BLaER1 treated with 17β-estradiol and CSF1 and Interleukin-3, amounts not matched to agents 10 nM and 100 nM (cell line): ENCODE measurements at regions not wholly inside any gene's neighbourhood (a gene's known extent, or its start where the extent isn't known, plus 50 kb on each side); places are given as distances from the start of the nearest gene placed in this dataset.
A peak's percentile ranks its signal among the peaks of the same experiment; 100 is the strongest.

Source experiments
- H3K27ac ChIP-seq, 11 experiments: shearing (Covaris generic); formaldehyde crosslinking; 2 replicates each; pipeline ENCODE4 v1.8.1; 2022
- H3K27me3 ChIP-seq, 11 experiments: shearing (Covaris generic); formaldehyde crosslinking; 2 replicates each; pipeline ENCODE4 v1.8.1; 2022
- H3K36me3 ChIP-seq, 11 experiments: shearing (Covaris generic); formaldehyde crosslinking; 2 replicates each; pipeline ENCODE4 v1.8.1; 2022
- H3K4me1 ChIP-seq, 10 experiments: shearing (Covaris generic); formaldehyde crosslinking; 2 replicates each; pipeline ENCODE4 v1.8.1; 2022
- H3K4me2 ChIP-seq, 11 experiments: shearing (Covaris generic); formaldehyde crosslinking; 2 replicates each; pipeline ENCODE4 v1.8.1; 2022
- H3K4me3 ChIP-seq, 10 experiments: shearing (Covaris generic); formaldehyde crosslinking; 2 replicates each; pipeline ENCODE4 v1.8.1; 2022
- H3K9ac ChIP-seq, 11 experiments: shearing (Covaris generic); formaldehyde crosslinking; 2 replicates each; pipeline ENCODE4 v1.8.1; 2022
- H3K9me3 ChIP-seq, 11 experiments: shearing (Covaris generic); formaldehyde crosslinking; replicated peaks in 1 of 11; 2 replicates each; pipeline ENCODE4 v1.8.1; 2022
- H4K20me1 ChIP-seq, 11 experiments: shearing (Covaris generic); formaldehyde crosslinking; 2 replicates each; pipeline ENCODE4 v1.8.1; 2022
- Cebpa-rat ChIP-seq, 11 experiments: shearing (Covaris generic); IDR thresholded peaks; 2 replicates each; pipeline ENCODE4 v1.8.1; 2022

GRCh38 chr2:215522237-215522636 is 86.4 kb upstream of the FN1 start:
- Histone ChIP-seq H3K9ac (no peak overlapping the region), H3K4me2 (no peak overlapping the region), H3K4me1 (no peaks in the 10 kb centered on the region), H3K36me3 (no peaks in the 10 kb centered on the region), H3K27me3 (no peaks in the 10 kb centered on the region), H3K4me3 (no peak overlapping the region), H3K9me3 (no peaks in the 10 kb centered on the region), H3K27ac (no peak overlapping the region), H4K20me1 (no peaks in the 10 kb centered on the region)
- no peak for TF ChIP-seq Cebpa-rat (IDR thresholded peaks at IDR 0.05)

GRCh38 chr2:215521031-215521430 is 85.2 kb upstream of the FN1 start:
- Histone ChIP-seq H3K4me3 (no peak overlapping the region), H3K9ac (no peak overlapping the region), H3K9me3 (no peaks in the 10 kb centered on the region)

DNA sequence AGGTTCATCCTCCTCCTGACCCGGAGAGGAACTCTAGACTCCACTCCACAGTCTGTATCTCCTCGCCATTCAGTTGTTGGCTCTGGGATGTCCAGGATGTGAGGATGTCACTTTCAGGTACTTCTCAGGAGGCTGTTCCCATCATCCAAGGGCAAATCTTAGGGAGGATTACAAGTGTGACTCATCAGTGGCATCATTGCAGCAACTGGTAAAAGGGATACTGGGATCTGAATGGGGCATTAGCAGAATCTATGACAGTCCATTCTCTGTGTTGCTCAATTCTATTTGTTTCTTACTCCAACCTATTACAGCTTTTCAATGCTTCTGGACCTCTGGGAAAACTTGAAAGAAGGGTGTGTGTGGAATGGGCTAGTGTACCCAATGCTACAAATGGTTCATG is 81.5 kb upstream of the FN1 start:
- Histone ChIP-seq H3K36me3 (no peaks in the 10 kb centered on the region), H3K4me2 (no peak overlapping the region), H3K4me3 (no peak overlapping the region), H3K27me3 (no peaks in the 10 kb centered on the region), H3K9me3 (no peaks in the 10 kb centered on the region), H3K27ac (no peak overlapping the region), H4K20me1 (no peaks in the 10 kb centered on the region), H3K4me1 (no peaks in the 10 kb centered on the region), H3K9ac (no peak overlapping the region)
- TF ChIP-seq Cebpa-rat (IDR thresholded peaks at IDR 0.05) = no peak

More at GRCh38 chr2:215521031-215521430, 85.2 kb upstream of the FN1 start:
- no peaks in the 10 kb centered on the region for H3K36me3 ChIP-seq
- no peak overlapping the region for H3K27ac ChIP-seq
- H3K4me2 ChIP-seq = 0 out of 22 replicates have a peak overlapping the region, but pooled peaks of 1 of the 11 experiments have one; percentile 11
- H3K4me1 ChIP-seq = no peaks in the 10 kb centered on the region
- H3K27me3 ChIP-seq = no peaks in the 10 kb centered on the region
- TF ChIP-seq Cebpa-rat (IDR thresholded peaks at IDR 0.05) = no peak
- H4K20me1 ChIP-seq = no peaks in the 10 kb centered on the region

- no peak overlapping the region for H3K9ac ChIP-seq
- no peaks in the 10 kb centered on the region for H3K9me3 ChIP-seq
- H4K20me1 ChIP-seq = no peaks in the 10 kb centered on the region
- no peaks in the 10 kb centered on the region for H3K36me3 ChIP-seq
- H3K27me3 ChIP-seq = no peaks in the 10 kb centered on the region
- H3K27ac ChIP-seq = no peak overlapping the region
- H3K4me2 ChIP-seq = no peak overlapping the region
- no peak overlapping the region for H3K4me3 ChIP-seq
- no peaks in the 10 kb centered on the region for H3K4me1 ChIP-seq
- TF ChIP-seq Cebpa-rat (IDR thresholded peaks at IDR 0.05) = no peak
Measured at GRCh38 chr2:215514516-215514915, 78.6 kb upstream of the FN1 start.

- no peak overlapping the region for H3K4me2 ChIP-seq
Measured at GRCh38 chr2:215511454-215512346, 75.8 kb upstream of the FN1 start.

DNA sequence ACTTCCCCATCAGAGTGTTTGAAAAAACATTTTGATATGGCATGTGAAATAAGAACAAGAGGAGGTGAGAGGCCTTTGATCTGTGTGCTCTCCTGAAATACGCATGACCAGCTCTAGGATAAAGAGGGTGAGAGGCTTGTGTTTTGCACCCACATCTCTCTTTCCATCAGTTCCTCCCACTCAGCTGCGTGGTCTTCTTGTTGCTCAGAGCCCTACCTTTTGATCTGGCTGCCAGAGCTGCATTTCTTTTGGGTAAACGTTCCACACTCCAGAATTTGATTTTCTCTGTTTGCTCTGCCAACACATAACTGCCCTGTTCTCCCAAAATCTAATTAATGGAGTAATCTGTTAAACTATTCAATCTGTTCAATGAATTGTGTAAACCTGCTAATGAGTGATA is 72.0 kb upstream of the FN1 start:
- no peaks in the 10 kb centered on the region for H3K36me3 ChIP-seq
- H3K27ac ChIP-seq = peak overlapping the region in 2 of 11 experiments; percentile 18 to 30; a peak in 2 of 22 replicates
- peaks cover 0 to 25% (median 12%) of the 10 kb centered on the region in 10 experiments; a peak in 12 of 20 replicates for H3K4me1 ChIP-seq
- H3K9ac ChIP-seq = no peak overlapping the region
- H3K9me3 ChIP-seq = no peaks in the 10 kb centered on the region
- H3K4me2 ChIP-seq = peak overlapping the region in 8 of 11 experiments; percentile 0 to 55 (median 38); a peak in 11 of 22 replicates
- no peak for TF ChIP-seq Cebpa-rat (IDR thresholded peaks at IDR 0.05)
- H4K20me1 ChIP-seq = no peaks in the 10 kb centered on the region
- no peaks in the 10 kb centered on the region for H3K27me3 ChIP-seq
- no peak overlapping the region for H3K4me3 ChIP-seq

More at GRCh38 chr2:215511454-215512346, 75.8 kb upstream of the FN1 start:
- Histone ChIP-seq H3K27ac (no peak overlapping the region), H3K36me3 (no peaks in the 10 kb centered on the region), H3K4me3 (no peak overlapping the region), H3K9me3 (no peaks in the 10 kb centered on the region), H3K27me3 (no peaks in the 10 kb centered on the region), H3K9ac (no peak overlapping the region), H4K20me1 (no peaks in the 10 kb centered on the region), H3K4me1 (peaks cover 0 to 18% (median 11%) of the 10 kb centered on the region in 10 experiments; a peak in 12 of 20 replicates)
- no peak for TF ChIP-seq Cebpa-rat (IDR thresholded peaks at IDR 0.05)

GRCh38 chr2:215507136-215507535 is 71.3 kb upstream of the FN1 start:
- H3K27ac ChIP-seq = peak overlapping the region in 2 of 11 experiments; percentile 18 to 30; a peak in 2 of 22 replicates
- H3K4me3 ChIP-seq = no peak overlapping the region
- no peak for TF ChIP-seq Cebpa-rat (IDR thresholded peaks at IDR 0.05)
- H3K27me3 ChIP-seq = no peaks in the 10 kb centered on the region
- H3K36me3 ChIP-seq = no peaks in the 10 kb centered on the region
- peaks cover 0 to 25% (median 12%) of the 10 kb centered on the region in 10 experiments; a peak in 12 of 20 replicates for H3K4me1 ChIP-seq
- no peaks in the 10 kb centered on the region for H4K20me1 ChIP-seq
- no peaks in the 10 kb centered on the region for H3K9me3 ChIP-seq
- H3K4me2 ChIP-seq = peak overlapping the region in 7 of 11 experiments; percentile 0 to 55 (median 43); a peak in 9 of 22 replicates
- H3K9ac ChIP-seq = no peak overlapping the region

DNA sequence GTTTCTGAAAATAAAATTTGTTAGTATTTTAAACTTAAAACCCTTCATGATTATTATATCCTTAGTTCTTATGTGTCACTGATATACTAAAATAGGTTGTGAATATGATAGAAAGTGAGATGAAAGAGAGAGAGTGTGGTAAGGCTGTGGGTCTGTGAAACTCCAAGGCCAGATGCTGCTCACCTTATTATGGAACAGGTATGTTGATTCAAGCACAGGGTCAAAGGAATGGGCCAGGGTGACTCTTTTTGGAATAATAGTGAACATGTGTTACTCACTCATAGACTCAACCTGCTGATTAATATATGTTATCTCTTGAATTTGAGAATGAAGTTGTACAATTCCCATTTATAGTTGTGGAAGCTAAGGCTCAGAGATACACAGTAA is 70.7 kb upstream of the FN1 start:
- TF ChIP-seq Cebpa-rat (IDR thresholded peaks at IDR 0.05) = no peak
- no peak overlapping the region for H3K9ac ChIP-seq
- H3K4me3 ChIP-seq = no peak overlapping the region
- H3K4me1 ChIP-seq = peaks cover 0 to 25% (median 12%) of the 10 kb centered on the region in 10 experiments; a peak in 12 of 20 replicates
- no peaks in the 10 kb centered on the region for H3K36me3 ChIP-seq
- no peaks in the 10 kb centered on the region for H4K20me1 ChIP-seq
- no peaks in the 10 kb centered on the region for H3K27me3 ChIP-seq
- no peak overlapping the region for H3K27ac ChIP-seq
- H3K4me2 ChIP-seq = peak overlapping the region in 4 of 11 experiments; percentile 38 to 54 (median 48); a peak in 6 of 22 replicates
- H3K9me3 ChIP-seq = no peaks in the 10 kb centered on the region

DNA sequence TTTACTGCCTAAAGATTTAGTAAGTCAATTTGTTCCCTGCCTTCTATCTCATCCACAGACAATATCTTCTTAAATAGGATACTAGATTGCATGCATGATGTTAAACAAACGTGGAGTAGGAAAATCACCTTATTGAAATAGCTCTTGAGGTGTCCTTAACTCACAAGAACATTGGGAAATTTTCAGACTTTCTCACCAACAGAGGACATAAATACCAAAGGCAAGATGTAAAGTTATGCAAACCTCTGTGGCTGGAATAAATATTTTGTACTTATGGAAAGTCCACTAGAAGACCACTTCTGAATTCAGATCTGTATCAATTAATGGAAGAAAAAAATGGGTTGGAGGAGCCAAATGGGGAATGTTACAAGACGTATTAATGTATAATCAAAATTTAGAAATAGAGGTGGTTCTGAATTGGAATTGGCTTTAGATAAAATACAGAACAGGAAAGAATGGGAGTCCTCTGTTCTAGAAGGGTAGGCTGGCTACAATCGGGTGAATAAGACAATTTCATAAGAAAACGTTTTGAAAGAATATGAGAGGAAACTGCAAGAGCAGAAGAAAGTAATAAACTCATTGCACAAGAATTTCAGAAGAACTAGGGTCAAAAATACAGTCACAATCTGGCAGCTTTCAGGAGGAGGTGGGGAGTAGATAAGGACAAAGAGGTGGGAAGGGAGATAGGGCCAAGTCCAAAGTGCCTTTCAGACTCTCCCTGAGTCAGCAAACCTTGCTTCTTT is 69.3 kb upstream of the FN1 start:
- H4K20me1 ChIP-seq = no peaks in the 10 kb centered on the region
- no peak for TF ChIP-seq Cebpa-rat (IDR thresholded peaks at IDR 0.05)
- no peak overlapping the region for H3K4me3 ChIP-seq
- no peaks in the 10 kb centered on the region for H3K9me3 ChIP-seq
- H3K9ac ChIP-seq = no peak overlapping the region
- H3K27me3 ChIP-seq = no peaks in the 10 kb centered on the region
- peaks cover 0 to 25% (median 12%) of the 10 kb centered on the region in 10 experiments; a peak in 12 of 20 replicates for H3K4me1 ChIP-seq
- no peaks in the 10 kb centered on the region for H3K36me3 ChIP-seq
- H3K27ac ChIP-seq = no peak overlapping the region
- no peak overlapping the region; a peak in 1 of 22 replicates for H3K4me2 ChIP-seq
